Suprapubic skin (tissue), 4 donors: ENCODE measurements at regions not wholly inside any gene's neighbourhood (a gene's known extent, or its start where the extent isn't known, plus 50 kb on each side); places are given as distances from the start of the nearest gene placed in this dataset.

Experiments used
- DNase-seq, 2 donors: peaks; one replicate each; pipeline ENCODE4 v3.0.0-alpha.2; 2019; ENCODE audit warnings: low spot score in 2 of 2
- H3K27ac ChIP-seq: fragments of 200-600 bp; sonication (generic); one replicate; pipeline ENCODE4 v1.5.1; 2019
- H3K27me3 ChIP-seq: fragments of 200-600 bp; sonication (generic); one replicate; pipeline ENCODE4 v1.5.1; 2019
- H3K36me3 ChIP-seq: fragments of 200-600 bp; sonication (generic); one replicate; pipeline ENCODE4 v1.5.1; 2019
- H3K4me1 ChIP-seq: fragments of 200-600 bp; sonication (generic); one replicate; pipeline ENCODE4 v1.5.1; 2019
- H3K4me3 ChIP-seq: fragments of 200-600 bp; sonication (generic); one replicate; pipeline ENCODE4 v1.5.1; 2019; ENCODE audit warnings: mild to moderate bottlenecking
- H3K9me3 ChIP-seq: fragments of 200-600 bp; sonication (generic); one replicate; pipeline ENCODE4 v1.5.1; 2019
- EP300 ChIP-seq: sonication (generic); formaldehyde crosslinking; IDR thresholded peaks from one replicate; pipeline ENCODE4 v1.6.1; 2017; ENCODE audit warnings: antibody characterized with exemption
- POLR2A ChIP-seq, 2 donors: fragments of 450-650 bp; IDR thresholded peaks; one replicate each; pipeline ENCODE4 v1.6.1; 2017; ENCODE audit warnings: antibody characterized with exemption in 2 of 2, mild to moderate bottlenecking in 2 of 2, moderate library complexity in 2 of 2
- POLR2AphosphoS5 ChIP-seq, 3 donors: sonication (generic); formaldehyde crosslinking; IDR thresholded peaks; one replicate each; pipeline ENCODE4 v1.6.1; 2017; ENCODE audit warnings: antibody characterized with exemption in 3 of 3
- WGBS: methylation state at CpG from one replicate; pipeline ENCODE4 v1.1.5; 2018; 5-methylcytosine and 5-hydroxymethylcytosine counted together
- TF ChIP-seq, protein P1 (sequence below), 2 donors: fragments of 200-600 bp in 1 of 2; fragments of 450-650 bp in 1 of 2; sonication (generic) in 1 of 2; IDR thresholded peaks; one replicate each; pipeline ENCODE4 v1.5.1; 2016 to 2019; ENCODE audit warnings: antibody characterized with exemption in 2 of 2, mild to moderate bottlenecking in 1 of 2, moderate library complexity in 1 of 2

DNA sequence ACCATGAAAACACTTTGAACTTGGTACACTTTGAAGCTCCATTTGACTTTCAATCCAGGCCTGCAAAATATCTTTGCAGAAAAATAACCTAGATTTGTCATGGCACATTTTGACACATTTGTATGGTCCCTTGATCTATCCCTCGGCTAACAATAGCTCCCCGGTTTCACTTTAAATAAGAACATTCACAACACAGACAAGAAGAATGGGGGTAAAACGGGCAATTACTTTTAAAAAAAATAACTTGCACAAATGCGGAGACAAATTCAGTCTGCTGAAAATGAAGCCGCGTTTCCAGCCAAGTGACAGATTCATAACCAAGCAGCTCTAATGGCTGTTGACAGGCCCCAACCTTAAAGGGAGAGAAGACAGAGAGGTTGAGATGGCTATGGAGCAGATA, 218.2 kb downstream of the NPHP4 start:
- Histone ChIP-seq H3K27me3 (peaks cover 22% of the 10 kb centered on the region), H3K9me3 (no peaks in the 10 kb centered on the region), H3K36me3 (no peaks in the 10 kb centered on the region), H3K4me1 (peaks cover 19% of the 10 kb centered on the region), H3K27ac (no peak overlapping the region), H3K4me3 (no peak overlapping the region)
- WGBS = 71% methylated on average over 6 of the region's 6 CpGs
- no peak for DNase-seq
- no peak for TF ChIP-seq EP300

DNA sequence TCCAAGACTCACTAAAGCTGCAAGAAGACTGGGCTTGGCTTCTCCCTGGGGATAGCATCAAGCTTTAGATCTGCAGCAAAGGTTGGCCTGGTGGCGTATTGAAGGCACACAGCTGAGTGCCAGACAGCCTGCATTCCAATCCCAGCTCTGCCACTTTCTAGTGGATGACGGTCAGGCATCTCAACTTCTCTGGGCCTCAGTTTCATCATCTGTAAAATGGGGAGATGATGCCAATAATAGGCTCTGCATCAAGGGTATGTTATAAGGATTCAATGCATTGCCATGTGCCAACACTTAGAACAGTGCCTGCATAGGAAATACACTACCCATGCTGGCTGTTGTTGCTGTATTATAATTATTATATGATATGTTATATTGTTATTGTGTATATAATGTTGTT, 220.4 kb downstream of the NPHP4 start:
- Histone ChIP-seq H3K4me3 (no peak overlapping the region), H3K27me3 (peaks cover 38% of the 10 kb centered on the region), H3K4me1 (peaks cover 22% of the 10 kb centered on the region), H3K36me3 (no peaks in the 10 kb centered on the region), H3K9me3 (no peaks in the 10 kb centered on the region), H3K27ac (no peak overlapping the region)
- WGBS = 69% methylated on average over 2 of the region's 2 CpGs
- DNase-seq = no peak
- TF ChIP-seq POLR2AphosphoS5 (IDR thresholded peaks at IDR 0.05) = no peak
- TF ChIP-seq, protein P1, sequence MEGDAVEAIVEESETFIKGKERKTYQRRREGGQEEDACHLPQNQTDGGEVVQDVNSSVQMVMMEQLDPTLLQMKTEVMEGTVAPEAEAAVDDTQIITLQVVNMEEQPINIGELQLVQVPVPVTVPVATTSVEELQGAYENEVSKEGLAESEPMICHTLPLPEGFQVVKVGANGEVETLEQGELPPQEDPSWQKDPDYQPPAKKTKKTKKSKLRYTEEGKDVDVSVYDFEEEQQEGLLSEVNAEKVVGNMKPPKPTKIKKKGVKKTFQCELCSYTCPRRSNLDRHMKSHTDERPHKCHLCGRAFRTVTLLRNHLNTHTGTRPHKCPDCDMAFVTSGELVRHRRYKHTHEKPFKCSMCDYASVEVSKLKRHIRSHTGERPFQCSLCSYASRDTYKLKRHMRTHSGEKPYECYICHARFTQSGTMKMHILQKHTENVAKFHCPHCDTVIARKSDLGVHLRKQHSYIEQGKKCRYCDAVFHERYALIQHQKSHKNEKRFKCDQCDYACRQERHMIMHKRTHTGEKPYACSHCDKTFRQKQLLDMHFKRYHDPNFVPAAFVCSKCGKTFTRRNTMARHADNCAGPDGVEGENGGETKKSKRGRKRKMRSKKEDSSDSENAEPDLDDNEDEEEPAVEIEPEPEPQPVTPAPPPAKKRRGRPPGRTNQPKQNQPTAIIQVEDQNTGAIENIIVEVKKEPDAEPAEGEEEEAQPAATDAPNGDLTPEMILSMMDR (IDR thresholded peaks at IDR 0.05) = no peak
- TF ChIP-seq POLR2A (IDR thresholded peaks at IDR 0.05) = no peak
- no peak for TF ChIP-seq EP300

DNA sequence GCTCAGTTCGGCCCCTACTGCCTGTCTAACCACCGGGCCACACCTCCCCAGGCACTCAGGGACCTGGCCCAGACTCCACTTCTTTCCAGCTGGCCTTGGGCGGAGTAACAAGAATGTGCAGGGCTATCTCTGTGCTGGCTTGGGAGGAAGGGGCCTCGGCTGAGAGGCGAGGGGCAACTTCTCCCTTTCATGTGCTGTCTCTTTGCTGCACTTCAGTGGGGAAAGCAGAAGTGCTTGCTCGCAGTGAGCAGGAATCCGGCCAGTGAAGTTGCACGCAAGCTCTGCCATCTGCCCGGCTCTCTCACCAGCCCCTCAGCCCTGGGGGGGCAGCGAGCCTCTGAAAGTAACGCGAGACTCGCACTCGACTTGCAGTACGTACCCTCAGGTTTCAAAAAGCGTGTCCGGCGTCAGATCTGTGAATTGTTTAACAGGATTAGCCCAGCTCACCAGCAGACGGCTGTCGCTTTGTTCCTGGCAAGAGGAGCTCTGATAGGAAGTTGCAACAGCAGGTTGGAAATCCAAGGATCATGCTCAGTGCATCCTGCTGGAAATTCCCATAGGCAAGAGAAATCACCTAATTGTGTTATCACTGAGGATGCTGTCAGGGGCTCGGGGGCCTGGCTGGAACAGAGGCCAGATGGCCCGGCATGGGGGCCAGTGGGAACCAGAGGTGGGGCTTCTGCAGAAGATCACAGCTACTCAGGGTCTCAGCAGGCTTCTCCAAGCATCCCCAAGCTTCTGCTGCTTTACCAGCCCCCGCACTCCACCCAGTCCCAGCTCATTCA, 221.1 kb downstream of the NPHP4 start:
- no peak for TF ChIP-seq POLR2AphosphoS5 (IDR thresholded peaks at IDR 0.05)
- no peak for TF ChIP-seq POLR2A (IDR thresholded peaks at IDR 0.05)
- no peak for TF ChIP-seq EP300
- TF ChIP-seq, protein P1 (IDR thresholded peaks at IDR 0.05) = no peak
- H3K27ac ChIP-seq = no peak overlapping the region
- peaks cover 27% of the 10 kb centered on the region for H3K4me1 ChIP-seq
- peaks cover 44% of the 10 kb centered on the region for H3K27me3 ChIP-seq
- H3K4me3 ChIP-seq = peak overlapping the region; percentile 16
- no peak for DNase-seq
- H3K9me3 ChIP-seq = no peaks in the 10 kb centered on the region
- no peaks in the 10 kb centered on the region for H3K36me3 ChIP-seq
- WGBS = 2% methylated on average over 6 of the region's 23 CpGs

DNA sequence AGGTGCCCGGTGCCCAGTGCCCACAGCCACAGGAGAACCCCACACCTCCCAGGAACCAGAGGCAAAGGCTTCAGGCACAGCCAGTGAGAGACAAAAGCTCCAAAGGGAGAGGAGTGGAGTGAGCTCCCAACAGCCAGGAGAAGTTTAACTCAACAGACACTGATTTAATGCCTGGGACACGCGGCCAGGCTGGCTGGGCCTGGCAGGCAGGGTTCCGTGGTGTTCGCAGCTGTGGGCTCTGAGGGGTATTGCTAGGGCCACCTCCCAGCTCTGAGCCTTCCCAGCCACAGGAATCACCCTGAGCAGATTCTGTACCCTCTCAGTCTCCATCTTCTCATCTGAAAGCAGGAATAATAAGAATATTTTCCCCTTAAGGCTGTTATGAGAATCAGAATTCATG, 222.5 kb downstream of the NPHP4 start:
- peak overlapping the region; percentile 64 for H3K27ac ChIP-seq
- no peaks in the 10 kb centered on the region for H3K9me3 ChIP-seq
- no peaks in the 10 kb centered on the region for H3K36me3 ChIP-seq
- H3K4me1 ChIP-seq = peaks cover 31% of the 10 kb centered on the region
- no peak overlapping the region for H3K4me3 ChIP-seq
- 77% methylated on average over 5 of the region's 5 CpGs for WGBS
- peaks cover 58% of the 10 kb centered on the region for H3K27me3 ChIP-seq
- no peak for TF ChIP-seq POLR2A (IDR thresholded peaks at IDR 0.05)
- no peak for TF ChIP-seq POLR2AphosphoS5 (IDR thresholded peaks at IDR 0.05)
- no peak for TF ChIP-seq EP300
- TF ChIP-seq, protein P1 (IDR thresholded peaks at IDR 0.05) = no peak
- DNase-seq = no peak

DNA sequence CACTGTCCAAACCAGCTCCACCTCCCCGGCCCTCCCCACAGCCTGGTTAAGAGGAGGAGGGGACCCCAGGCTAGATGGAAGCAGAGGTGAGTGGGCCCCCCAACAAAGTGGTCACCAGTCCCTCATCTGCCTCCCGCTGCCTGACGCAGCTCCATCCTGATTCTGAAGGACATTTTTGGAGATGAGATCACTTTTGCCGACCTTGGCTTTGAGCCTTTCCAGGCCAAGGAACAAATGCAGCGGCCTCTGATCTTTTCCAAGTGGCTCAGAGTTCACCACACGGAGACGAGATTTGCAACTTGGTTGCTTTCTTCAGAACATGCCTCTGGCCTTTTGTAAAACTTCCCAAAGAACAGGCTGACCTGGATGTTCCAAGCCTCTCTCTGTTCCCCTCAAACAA, 223.1 kb downstream of the NPHP4 start:
- no peak overlapping the region for H3K27ac ChIP-seq

More for the DNA sequence above, 223.1 kb downstream of the NPHP4 start:
- DNase-seq = no peak
- Histone ChIP-seq H3K4me3 (no peak overlapping the region), H3K9me3 (no peaks in the 10 kb centered on the region), H3K4me1 (peaks cover 31% of the 10 kb centered on the region), H3K36me3 (no peaks in the 10 kb centered on the region), H3K27me3 (peaks cover 58% of the 10 kb centered on the region)
- 53% methylated on average over 6 of the region's 7 CpGs for WGBS
- no peak for TF ChIP-seq EP300
- TF ChIP-seq POLR2A (IDR thresholded peaks at IDR 0.05) = no peak
- TF ChIP-seq, protein P1 (IDR thresholded peaks at IDR 0.05) = no peak
- TF ChIP-seq POLR2AphosphoS5 (IDR thresholded peaks at IDR 0.05) = no peak
